Fibroblast of mammary gland (primary cell): ENCODE measurements at regions not wholly inside any gene's neighbourhood (a gene's known extent, or its start where the extent isn't known, plus 50 kb on each side); places are given as distances from the start of the nearest gene placed in this dataset.

Experiments
- DNase-seq: peaks from one replicate; pipeline ENCODE4 v3.0.0-alpha.2; 2010; ENCODE audit warnings: low read depth
- H3K4me3 ChIP-seq: 2 replicates; pipeline ENCODE4 v1.5.1; 2011; ENCODE audit warnings: low read depth, mild to moderate bottlenecking, low read length, moderate library complexity; ENCODE audit not compliant: control insufficient read depth
- CTCF ChIP-seq: conservative IDR thresholded peaks from 2 replicates; pipeline ENCODE4 v1.5.1; 2011; ENCODE audit warnings: low read depth, low read length, inconsistent platforms; ENCODE audit not compliant: control insufficient read depth, insufficient read depth

GRCh38 chrX:112913807-112914206, 73.2 kb upstream of the AMOT start:
- no peak for DNase-seq
- peak; percentile 5 for TF ChIP-seq CTCF
- H3K4me3 ChIP-seq: no peak overlapping the region

- no peak overlapping the region for H3K4me3 ChIP-seq
- no peak for TF ChIP-seq CTCF
- DNase-seq: no peak
Observed at GRCh38 chrX:112910418-112910817, 69.8 kb upstream of the AMOT start.

GRCh38 chrX:112901869-112902725, 61.5 kb upstream of the AMOT start:
- DNase-seq: no peak
- TF ChIP-seq CTCF: no peak
- no peak overlapping the region for H3K4me3 ChIP-seq

GRCh38 chrX:112896051-112896450, 55.4 kb upstream of the AMOT start:
- TF ChIP-seq CTCF: no peak
- no peak for DNase-seq
- no peak overlapping the region for H3K4me3 ChIP-seq
